ENCODE measurements at regions not wholly inside any gene's neighbourhood (a gene's known extent, or its start where the extent isn't known, plus 50 kb on each side); places are given as distances from the start of the nearest gene placed in this dataset.

DNA sequence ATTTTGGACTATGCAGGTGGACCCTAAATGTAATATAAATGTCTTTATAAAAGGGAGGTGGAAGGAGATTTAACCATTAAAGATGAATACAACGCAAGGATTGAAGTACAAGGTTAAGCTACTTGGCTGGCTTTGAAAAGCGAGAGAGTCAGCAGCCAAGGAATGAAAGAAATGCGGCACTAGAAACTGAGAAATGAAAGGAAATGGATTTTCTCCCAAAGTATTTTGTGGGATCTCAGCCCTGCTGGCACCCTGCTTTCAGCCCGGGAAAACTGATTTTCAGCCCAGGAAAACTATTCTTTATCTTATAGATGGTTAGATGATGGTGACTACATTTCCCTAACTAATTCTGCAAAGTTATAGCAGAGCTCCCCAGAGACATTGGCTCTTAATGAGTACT is 1349.6 kb upstream of the C9orf72 start:
- no peak overlapping the region for H3K9ac ChIP-seq (ENCODE audit: low read depth, low read length)
- in situ Hi-C loops (cut with MboI; ENCODE audit: low sequenced_read_pairs): no loop called here
- no peak overlapping the region for H4K5ac ChIP-seq (ENCODE audit: low read depth, low read length)
- no peak overlapping the region for H2BK120ac ChIP-seq (ENCODE audit: low read depth, low read length)
- H3K36me3 ChIP-seq (ENCODE audit: control insufficient read depth, insufficient read depth, low read length): no peaks in the 10 kb centered on the region
- dilution Hi-C loops (cut with HindIII; ENCODE audit: low sequenced_read_pairs, unreplicated experiment): no loop called here
- no peak overlapping the region for H3K56ac ChIP-seq (ENCODE audit: extremely low read depth, insufficient read depth, low read length)
- no peaks in the 10 kb centered on the region for H3K9me1 ChIP-seq (ENCODE audit: insufficient read depth, low read length)
- WGBS, 2 experiments (ENCODE audit: extremely low coverage in 2 of 2, insufficient read length in 1 of 2): no CpG with 5 or more reads among the region's 4 CpGs
- no peaks in the 10 kb centered on the region for H3K79me1 ChIP-seq (ENCODE audit: low read depth in 1 of 2, low read length in 2 of 2)
- no peaks in the 10 kb centered on the region for H3K4me1 ChIP-seq (ENCODE audit: control insufficient read depth, insufficient read depth, low read length)
- no peak overlapping the region for H3K23ac ChIP-seq (ENCODE audit: low read depth, low read length)
- 0 out of 2 replicates have a peak, but pooled peaks cover 5% of the 10 kb centered on the region for H3K9me3 ChIP-seq (ENCODE audit: control insufficient read depth, insufficient read depth, low read length)
- no peak overlapping the region for H3K14ac ChIP-seq (replicated peaks; ENCODE audit: low read depth, low read length)
- POLR2A ChIA-PET (ENCODE audit: unreplicated experiment): no interaction called here
- no peak overlapping the region for H2BK15ac ChIP-seq (ENCODE audit: low read depth, low read length)
- no peak for DNase-seq
- BruUV-seq (replicated peaks): no TSS peak
- intact Hi-C loops (cut with micrococcal nuclease): no loop called here
- no peak overlapping the region for H2BK5ac ChIP-seq (ENCODE audit: low read depth, low read length, poor library complexity, severe bottlenecking)
- no peak overlapping the region for H3K4me2 ChIP-seq (ENCODE audit: low read depth, low read length)
- no peak for TF ChIP-seq CEBPB (IDR thresholded peaks at IDR 0.05; ENCODE audit: low read depth, low read length)
- H3K4ac ChIP-seq (ENCODE audit: low read depth, low read length): no peak overlapping the region
- H3K27ac ChIP-seq (ENCODE audit: insufficient read depth, low read length): no peak overlapping the region
- no peak overlapping the region for H2AK9ac ChIP-seq (replicated peaks; ENCODE audit: low read depth, low read length, poor library complexity)
- no peak overlapping the region for H4K91ac ChIP-seq (ENCODE audit: insufficient read depth, low read depth, low read length)
- H2AFZ ChIP-seq (replicated peaks; ENCODE audit: low read length, poor library complexity): no peak overlapping the region
- H3K18ac ChIP-seq (ENCODE audit: low read depth, low read length): no peak overlapping the region
- no peak for ATAC-seq (ENCODE audit: low read depth)
- H2BK20ac ChIP-seq (ENCODE audit: low read depth, low read length): no peak overlapping the region
- no peak overlapping the region for H3K4me3 ChIP-seq (ENCODE audit: insufficient read depth, low read depth, low read length)
- H2AK5ac ChIP-seq (ENCODE audit: low read depth, low read length): no peak overlapping the region
- H3K27me3 ChIP-seq (ENCODE audit: control insufficient read depth, insufficient read depth, low read length): no peaks in the 10 kb centered on the region
- H4K20me1 ChIP-seq (ENCODE audit: insufficient read depth, low read length): no peaks in the 10 kb centered on the region
- CTCF ChIA-PET: interaction anchor here (0.6 kb wide), 1 partner anchor 963 kb away, joined by 3 read pairs; no protein-coding TSS in a partner anchor
- no peak overlapping the region for H4K8ac ChIP-seq (ENCODE audit: low read depth in 2 of 2, low read length in 2 of 2)
